WERI-Rb-1 (cell line): ENCODE measurements at regions not wholly inside any gene's neighbourhood (a gene's known extent, or its start where the extent isn't known, plus 50 kb on each side); places are given as distances from the start of the nearest gene placed in this dataset.

ENCODE experiments used
- DNase-seq: peaks from one replicate; pipeline ENCODE4 v3.0.0-alpha.2; 2020
- H3K27ac ChIP-seq: fragments of 250-450 bp; sonication (Bioruptor Pico); 2 replicates; pipeline ENCODE4 v1.5.1; 2020; ENCODE audit warnings: mild to moderate bottlenecking, moderate library complexity
- H3K27me3 ChIP-seq: fragments of 250-450 bp; sonication (Bioruptor Pico); 2 replicates; pipeline ENCODE4 v1.5.1; 2021; ENCODE audit warnings: mild to moderate bottlenecking, low read depth, moderate library complexity; ENCODE audit not compliant: insufficient read depth, severe bottlenecking
- H3K36me3 ChIP-seq: fragments of 250-450 bp; sonication (Bioruptor Pico); 2 replicates; pipeline ENCODE4 v1.5.1; 2020; ENCODE audit warnings: mild to moderate bottlenecking, moderate library complexity
- H3K4me3 ChIP-seq: 2 replicates; pipeline ENCODE4 v1.5.1; 2011; ENCODE audit warnings: low read depth, mild to moderate bottlenecking, control low read depth, low read length
- H3K9me3 ChIP-seq: fragments of 250-450 bp; sonication (Bioruptor Pico); 2 replicates; pipeline ENCODE4 v1.5.1; 2021; ENCODE audit warnings: mild to moderate bottlenecking, moderate library complexity; ENCODE audit not compliant: severe bottlenecking
- TF ChIP-seq, protein P1 (sequence below): IDR thresholded peaks from 2 replicates; pipeline ENCODE4 v1.5.1; 2011; ENCODE audit warnings: low read depth, mild to moderate bottlenecking, control low read depth, inconsistent platforms, low read length

DNA sequence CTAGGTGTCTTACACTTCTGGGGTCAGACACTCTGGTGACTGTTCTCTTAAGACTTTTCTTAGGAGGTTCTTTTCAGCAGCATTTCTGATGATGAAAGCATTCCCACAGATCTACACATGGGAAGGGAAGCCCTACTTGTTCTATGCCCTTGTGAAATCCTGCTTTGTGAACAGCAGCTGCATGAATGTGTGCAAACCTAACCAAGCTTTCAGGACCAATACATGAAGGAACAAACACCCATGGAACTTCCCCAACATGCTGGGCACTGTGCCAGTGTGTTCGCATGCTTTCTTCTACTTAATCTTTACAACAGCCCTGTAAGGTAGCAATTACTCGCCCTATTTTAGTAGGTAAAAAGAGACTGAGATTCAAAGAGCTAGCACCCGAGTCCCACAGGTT lies 439.9 kb upstream of the KLF4 start:
- DNase-seq, result no peak
- TF ChIP-seq, protein P1, sequence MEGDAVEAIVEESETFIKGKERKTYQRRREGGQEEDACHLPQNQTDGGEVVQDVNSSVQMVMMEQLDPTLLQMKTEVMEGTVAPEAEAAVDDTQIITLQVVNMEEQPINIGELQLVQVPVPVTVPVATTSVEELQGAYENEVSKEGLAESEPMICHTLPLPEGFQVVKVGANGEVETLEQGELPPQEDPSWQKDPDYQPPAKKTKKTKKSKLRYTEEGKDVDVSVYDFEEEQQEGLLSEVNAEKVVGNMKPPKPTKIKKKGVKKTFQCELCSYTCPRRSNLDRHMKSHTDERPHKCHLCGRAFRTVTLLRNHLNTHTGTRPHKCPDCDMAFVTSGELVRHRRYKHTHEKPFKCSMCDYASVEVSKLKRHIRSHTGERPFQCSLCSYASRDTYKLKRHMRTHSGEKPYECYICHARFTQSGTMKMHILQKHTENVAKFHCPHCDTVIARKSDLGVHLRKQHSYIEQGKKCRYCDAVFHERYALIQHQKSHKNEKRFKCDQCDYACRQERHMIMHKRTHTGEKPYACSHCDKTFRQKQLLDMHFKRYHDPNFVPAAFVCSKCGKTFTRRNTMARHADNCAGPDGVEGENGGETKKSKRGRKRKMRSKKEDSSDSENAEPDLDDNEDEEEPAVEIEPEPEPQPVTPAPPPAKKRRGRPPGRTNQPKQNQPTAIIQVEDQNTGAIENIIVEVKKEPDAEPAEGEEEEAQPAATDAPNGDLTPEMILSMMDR, result no peak
- Histone ChIP-seq H3K9me3 (peaks cover 2% of the 10 kb centered on the region), H3K36me3 (no peaks in the 10 kb centered on the region), H3K27me3 (peaks cover 28% of the 10 kb centered on the region), H3K4me3 (no peak overlapping the region), H3K27ac (no peak overlapping the region)

DNA sequence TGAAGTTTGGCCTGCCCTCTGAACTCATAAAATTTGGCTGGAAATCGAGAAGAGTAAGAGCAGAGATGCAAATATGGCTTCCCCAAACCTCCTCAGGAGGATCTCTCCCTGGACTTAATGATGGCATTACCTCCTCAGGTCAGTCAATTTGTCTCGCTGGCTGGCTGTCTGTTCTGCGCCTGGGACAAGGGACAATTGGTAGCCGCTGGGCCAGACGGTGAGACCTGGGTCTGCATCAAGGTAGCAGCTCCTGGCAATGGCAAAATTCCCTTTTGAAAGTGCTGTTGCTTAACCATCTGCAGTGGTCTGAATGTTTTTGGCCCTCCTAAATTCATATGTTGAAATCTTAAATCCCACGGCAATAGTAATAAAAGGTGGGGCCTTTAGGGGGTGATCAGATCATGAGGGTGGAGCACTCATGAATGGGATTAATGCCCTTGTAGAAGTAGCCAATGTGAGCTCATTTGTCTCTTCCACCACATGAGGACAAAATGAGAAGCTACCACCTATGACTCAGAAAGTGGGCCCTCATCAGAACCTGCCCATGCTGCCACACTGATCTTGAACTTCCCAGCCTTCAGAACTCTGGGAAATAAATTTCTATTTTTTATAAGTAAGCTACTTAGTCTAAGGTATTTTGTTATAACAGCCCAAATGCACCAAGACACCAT lies 439.3 kb upstream of the KLF4 start:
- no peak for DNase-seq
- TF ChIP-seq, protein P1, result no peak
- Histone ChIP-seq H3K27me3 (peaks cover 22% of the 10 kb centered on the region), H3K9me3 (peaks cover 6% of the 10 kb centered on the region), H3K4me3 (no peak overlapping the region), H3K36me3 (no peaks in the 10 kb centered on the region), H3K27ac (no peak overlapping the region)

DNA sequence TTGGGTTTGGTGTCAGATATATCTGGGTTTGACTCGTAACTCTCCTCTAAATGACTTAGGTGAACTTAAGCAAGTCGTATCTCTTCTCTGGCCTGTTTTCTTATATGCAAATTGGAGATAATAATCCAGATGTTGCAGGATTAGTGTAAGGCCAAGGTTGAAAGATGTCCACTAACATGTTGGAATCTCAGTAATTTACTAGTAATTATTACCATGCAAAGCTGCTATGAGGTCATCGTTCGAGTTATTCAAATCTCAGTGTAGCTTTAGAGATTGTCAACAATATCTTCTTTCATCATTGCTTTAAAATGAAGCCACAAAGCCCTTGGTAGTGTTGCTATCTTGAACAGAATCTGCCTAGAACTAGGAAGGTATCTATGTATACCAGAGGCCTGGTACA lies 437.7 kb upstream of the KLF4 start:
- Histone ChIP-seq H3K4me3 (no peak overlapping the region), H3K27ac (no peak overlapping the region), H3K9me3 (peaks cover 6% of the 10 kb centered on the region), H3K36me3 (no peaks in the 10 kb centered on the region), H3K27me3 (peaks cover 24% of the 10 kb centered on the region)
- DNase-seq, result no peak
- TF ChIP-seq, protein P1, result no peak

DNA sequence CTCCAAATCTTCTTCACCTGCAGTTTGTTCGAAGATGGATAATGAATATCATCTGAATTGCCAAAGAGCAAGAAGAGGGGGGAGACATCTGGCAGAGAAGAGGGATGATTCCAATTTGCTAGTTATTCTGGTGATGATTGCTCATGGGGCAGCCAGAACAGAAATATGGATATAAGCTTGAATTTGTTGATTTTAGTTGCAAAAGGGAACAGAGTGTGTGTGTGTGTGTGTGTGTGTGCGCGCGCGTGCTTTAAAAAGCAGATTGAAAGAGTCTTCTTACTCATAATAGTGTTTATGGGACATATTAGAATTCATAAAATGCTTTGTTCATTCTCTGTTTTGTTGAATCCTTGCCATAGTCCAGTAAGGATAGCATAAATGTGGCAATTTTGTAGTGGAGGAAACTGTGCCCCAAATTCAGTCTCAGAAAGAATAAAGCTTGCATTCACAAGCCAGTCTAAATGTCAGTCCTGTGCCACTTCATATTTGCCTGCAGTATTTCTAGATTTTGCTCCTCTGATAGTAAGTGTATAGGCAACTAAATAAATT lies 436.3 kb upstream of the KLF4 start:
- Histone ChIP-seq H3K9me3 (peaks cover 6% of the 10 kb centered on the region), H3K4me3 (no peak overlapping the region), H3K27ac (no peak overlapping the region), H3K27me3 (peaks cover 28% of the 10 kb centered on the region), H3K36me3 (no peaks in the 10 kb centered on the region)
- TF ChIP-seq, protein P1, result no peak
- no peak for DNase-seq

DNA sequence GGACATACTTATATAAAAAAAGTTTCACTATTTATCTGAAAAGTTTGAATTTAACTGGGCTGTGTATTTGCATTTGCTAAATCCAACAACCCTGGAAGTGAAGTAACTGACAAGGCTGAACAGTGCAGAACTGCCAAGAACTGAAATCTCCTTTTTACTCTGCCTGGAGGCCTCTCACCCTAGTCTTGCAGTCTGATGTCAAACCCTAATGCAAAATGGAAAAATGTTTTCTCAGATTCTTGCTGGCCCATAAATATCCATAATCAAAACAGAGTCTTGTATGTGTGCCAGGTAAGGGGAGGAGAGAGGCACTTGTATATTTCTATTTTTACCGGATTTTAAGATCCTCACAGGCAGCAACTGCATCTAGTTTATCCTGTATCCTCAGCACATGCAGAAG lies 432.7 kb upstream of the KLF4 start:
- Histone ChIP-seq H3K27me3 (peaks cover 46% of the 10 kb centered on the region), H3K9me3 (peaks cover 4% of the 10 kb centered on the region), H3K4me3 (no peak overlapping the region), H3K36me3 (no peaks in the 10 kb centered on the region), H3K27ac (no peak overlapping the region)
- no peak for DNase-seq
- TF ChIP-seq, protein P1, result no peak

DNA sequence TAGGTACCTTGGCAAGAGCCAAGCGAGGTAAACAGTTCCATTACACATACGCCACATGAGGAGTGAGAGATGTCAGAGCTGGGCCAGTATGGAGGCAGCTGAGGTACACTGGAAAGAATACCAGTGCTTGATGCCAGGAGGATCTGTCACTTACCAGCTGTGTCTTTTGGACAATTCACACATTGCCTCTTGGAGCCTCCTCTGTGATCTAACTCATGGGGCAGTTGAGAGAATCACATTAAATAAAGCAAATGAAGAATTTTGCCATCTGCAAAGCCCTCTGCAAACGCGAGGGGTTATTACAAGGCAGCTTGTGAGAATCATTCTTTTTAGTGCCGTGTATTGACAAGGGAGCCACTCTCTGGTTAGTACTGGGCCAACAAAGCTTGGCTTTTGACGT lies 429.7 kb upstream of the KLF4 start:
- no peak for DNase-seq
- H3K36me3 ChIP-seq, result no peaks in the 10 kb centered on the region
- TF ChIP-seq, protein P1, result no peak
- peaks cover 8% of the 10 kb centered on the region for H3K9me3 ChIP-seq
- no peak overlapping the region for H3K4me3 ChIP-seq
- H3K27ac ChIP-seq, result no peak overlapping the region
- peaks cover 46% of the 10 kb centered on the region for H3K27me3 ChIP-seq
